ENCODE measurements at regions not wholly inside any gene's neighbourhood (a gene's known extent, or its start where the extent isn't known, plus 50 kb on each side); places are given as distances from the start of the nearest gene placed in this dataset.

- Histone ChIP-seq H3K27ac (ENCODE audit: low read depth, low read length) (no peak overlapping the region), H3K4me3 (ENCODE audit: low read depth, low read length) (no peak overlapping the region), H2AFZ (ENCODE audit: low read length, unreplicated experiment) (no peak overlapping the region), H3K79me2 (ENCODE audit: control insufficient read depth, insufficient read depth, low read length, unreplicated experiment) (no peaks in the 10 kb centered on the region), H3K4me1 (ENCODE audit: control insufficient read depth, insufficient read depth, low read length, unreplicated experiment) (no peaks in the 10 kb centered on the region), H3K27me3 (ENCODE audit: insufficient read depth, low read length) (no peaks in the 10 kb centered on the region), H3K36me3 (ENCODE audit: insufficient read depth, low read length) (no peaks in the 10 kb centered on the region)
Measured at GRCh38 chr20:22652681-22653588, 68.6 kb upstream of the FOXA2 start.

GRCh38 chr20:22653658-22654642 lies 69.6 kb upstream of the FOXA2 start:
- Histone ChIP-seq H3K79me2 (ENCODE audit: control insufficient read depth, insufficient read depth, low read length, unreplicated experiment) (no peaks in the 10 kb centered on the region), H3K27ac (ENCODE audit: low read depth, low read length) (no peak overlapping the region), H3K4me3 (ENCODE audit: low read depth, low read length) (no peak overlapping the region), H3K4me1 (ENCODE audit: control insufficient read depth, insufficient read depth, low read length, unreplicated experiment) (no peaks in the 10 kb centered on the region), H3K27me3 (ENCODE audit: insufficient read depth, low read length) (no peaks in the 10 kb centered on the region), H3K36me3 (ENCODE audit: insufficient read depth, low read length) (no peaks in the 10 kb centered on the region), H2AFZ (ENCODE audit: low read length, unreplicated experiment) (no peak overlapping the region)

GRCh38 chr20:22663528-22664025 lies 79.2 kb upstream of the FOXA2 start:
- Histone ChIP-seq H3K4me3 (ENCODE audit: low read depth, low read length) (no peak overlapping the region), H3K4me1 (ENCODE audit: control insufficient read depth, insufficient read depth, low read length, unreplicated experiment) (no peaks in the 10 kb centered on the region), H3K27me3 (ENCODE audit: insufficient read depth, low read length) (no peaks in the 10 kb centered on the region; the same call in 1 of the 2 replicates), H2AFZ (ENCODE audit: low read length, unreplicated experiment) (no peak overlapping the region), H3K36me3 (ENCODE audit: insufficient read depth, low read length) (no peaks in the 10 kb centered on the region), H3K27ac (ENCODE audit: low read depth, low read length) (no peak overlapping the region), H3K79me2 (ENCODE audit: control insufficient read depth, insufficient read depth, low read length, unreplicated experiment) (no peaks in the 10 kb centered on the region)

- no peak overlapping the region for H3K4me3 ChIP-seq (ENCODE audit: low read depth, low read length)
- no peak overlapping the region for H2AFZ ChIP-seq (ENCODE audit: low read length, unreplicated experiment)
- no peaks in the 10 kb centered on the region for H3K36me3 ChIP-seq (ENCODE audit: insufficient read depth, low read length)
- H3K4me1 ChIP-seq (ENCODE audit: control insufficient read depth, insufficient read depth, low read length, unreplicated experiment), result no peaks in the 10 kb centered on the region
- no peak overlapping the region for H3K27ac ChIP-seq (ENCODE audit: low read depth, low read length)
- H3K27me3 ChIP-seq (ENCODE audit: insufficient read depth, low read length), result no peaks in the 10 kb centered on the region
- H3K79me2 ChIP-seq (ENCODE audit: control insufficient read depth, insufficient read depth, low read length, unreplicated experiment), result no peaks in the 10 kb centered on the region
Measured at GRCh38 chr20:22667198-22667597, 82.8 kb upstream of the FOXA2 start.

GRCh38 chr20:22672191-22672590 lies 87.8 kb upstream of the FOXA2 start:
- Histone ChIP-seq H3K27ac (ENCODE audit: low read depth, low read length) (no peak overlapping the region), H3K36me3 (ENCODE audit: insufficient read depth, low read length) (no peaks in the 10 kb centered on the region), H3K27me3 (ENCODE audit: insufficient read depth, low read length) (no peaks in the 10 kb centered on the region), H2AFZ (ENCODE audit: low read length, unreplicated experiment) (no peak overlapping the region), H3K4me3 (ENCODE audit: low read depth, low read length) (no peak overlapping the region), H3K4me1 (ENCODE audit: control insufficient read depth, insufficient read depth, low read length, unreplicated experiment) (no peaks in the 10 kb centered on the region), H3K79me2 (ENCODE audit: control insufficient read depth, insufficient read depth, low read length, unreplicated experiment) (no peaks in the 10 kb centered on the region)

- no peaks in the 10 kb centered on the region for H3K27me3 ChIP-seq (ENCODE audit: insufficient read depth, low read length)
- H2AFZ ChIP-seq (ENCODE audit: low read length, unreplicated experiment), result no peak overlapping the region
- H3K27ac ChIP-seq (ENCODE audit: low read depth, low read length), result no peak overlapping the region
- no peak overlapping the region for H3K4me3 ChIP-seq (ENCODE audit: low read depth, low read length)
- H3K36me3 ChIP-seq (ENCODE audit: insufficient read depth, low read length), result no peaks in the 10 kb centered on the region
- no peaks in the 10 kb centered on the region for H3K79me2 ChIP-seq (ENCODE audit: control insufficient read depth, insufficient read depth, low read length, unreplicated experiment)
- no peaks in the 10 kb centered on the region for H3K4me1 ChIP-seq (ENCODE audit: control insufficient read depth, insufficient read depth, low read length, unreplicated experiment)
Measured at GRCh38 chr20:22673467-22673866, 89.1 kb upstream of the FOXA2 start.

GRCh38 chr20:22675341-22675740 lies 91.0 kb upstream of the FOXA2 start:
- no peaks in the 10 kb centered on the region for H3K79me2 ChIP-seq (ENCODE audit: control insufficient read depth, insufficient read depth, low read length, unreplicated experiment)
- H3K27me3 ChIP-seq (ENCODE audit: insufficient read depth, low read length), result peaks cover 12% of the 10 kb centered on the region; the same call in 1 of the 2 replicates
- H3K4me3 ChIP-seq (ENCODE audit: low read depth, low read length), result no peak overlapping the region
- no peak overlapping the region for H3K27ac ChIP-seq (ENCODE audit: low read depth, low read length)
- H3K36me3 ChIP-seq (ENCODE audit: insufficient read depth, low read length), result no peaks in the 10 kb centered on the region
- H3K4me1 ChIP-seq (ENCODE audit: control insufficient read depth, insufficient read depth, low read length, unreplicated experiment), result no peaks in the 10 kb centered on the region
- no peak overlapping the region for H2AFZ ChIP-seq (ENCODE audit: low read length, unreplicated experiment)

- Histone ChIP-seq H3K4me1 (ENCODE audit: control insufficient read depth, insufficient read depth, low read length, unreplicated experiment) (no peaks in the 10 kb centered on the region), H3K27ac (ENCODE audit: low read depth, low read length) (no peak overlapping the region), H3K79me2 (ENCODE audit: control insufficient read depth, insufficient read depth, low read length, unreplicated experiment) (no peaks in the 10 kb centered on the region), H3K36me3 (ENCODE audit: insufficient read depth, low read length) (no peaks in the 10 kb centered on the region), H2AFZ (ENCODE audit: low read length, unreplicated experiment) (no peak overlapping the region), H3K4me3 (ENCODE audit: low read depth, low read length) (no peak overlapping the region), H3K27me3 (ENCODE audit: insufficient read depth, low read length) (peaks cover 38% of the 10 kb centered on the region)
Measured at GRCh38 chr20:22678678-22679077, 94.3 kb upstream of the FOXA2 start.

- no peaks in the 10 kb centered on the region for H3K36me3 ChIP-seq (ENCODE audit: insufficient read depth, low read length)
- no peak overlapping the region for H2AFZ ChIP-seq (ENCODE audit: low read length, unreplicated experiment)
- H3K27ac ChIP-seq (ENCODE audit: low read depth, low read length), result no peak overlapping the region
- H3K79me2 ChIP-seq (ENCODE audit: control insufficient read depth, insufficient read depth, low read length, unreplicated experiment), result no peaks in the 10 kb centered on the region
- peaks cover 38% of the 10 kb centered on the region for H3K27me3 ChIP-seq (ENCODE audit: insufficient read depth, low read length)
- no peaks in the 10 kb centered on the region for H3K4me1 ChIP-seq (ENCODE audit: control insufficient read depth, insufficient read depth, low read length, unreplicated experiment)
- no peak overlapping the region for H3K4me3 ChIP-seq (ENCODE audit: low read depth, low read length)
Measured at GRCh38 chr20:22679197-22679596, 94.8 kb upstream of the FOXA2 start.

- Histone ChIP-seq H3K4me3 (ENCODE audit: low read depth, low read length) (no peak overlapping the region), H3K27ac (ENCODE audit: low read depth, low read length) (no peak overlapping the region), H3K79me2 (ENCODE audit: control insufficient read depth, insufficient read depth, low read length, unreplicated experiment) (no peaks in the 10 kb centered on the region), H3K4me1 (ENCODE audit: control insufficient read depth, insufficient read depth, low read length, unreplicated experiment) (no peaks in the 10 kb centered on the region), H3K27me3 (ENCODE audit: insufficient read depth, low read length) (peaks cover 38% of the 10 kb centered on the region), H2AFZ (ENCODE audit: low read length, unreplicated experiment) (no peak overlapping the region), H3K36me3 (ENCODE audit: insufficient read depth, low read length) (no peaks in the 10 kb centered on the region)
Measured at GRCh38 chr20:22680031-22680740, 95.8 kb upstream of the FOXA2 start.
